ENCODE measurements at regions not wholly inside any gene's neighbourhood (a gene's known extent, or its start where the extent isn't known, plus 50 kb on each side); places are given as distances from the start of the nearest gene placed in this dataset.
A peak's percentile ranks its signal among the peaks of the same experiment; 100 is the strongest.
"Not testable (repeated sequence)": the region's sequence is repeated elsewhere in the genome, so short reads cannot be mapped to it uniquely, and the experiment has no call there.

- intact Hi-C loops (cut with micrococcal nuclease), result not testable (repeated sequence)
These were observed 162.8 kb upstream of the SERTAD2 start for GRCh38 chr2:64816526-64816925.

DNA sequence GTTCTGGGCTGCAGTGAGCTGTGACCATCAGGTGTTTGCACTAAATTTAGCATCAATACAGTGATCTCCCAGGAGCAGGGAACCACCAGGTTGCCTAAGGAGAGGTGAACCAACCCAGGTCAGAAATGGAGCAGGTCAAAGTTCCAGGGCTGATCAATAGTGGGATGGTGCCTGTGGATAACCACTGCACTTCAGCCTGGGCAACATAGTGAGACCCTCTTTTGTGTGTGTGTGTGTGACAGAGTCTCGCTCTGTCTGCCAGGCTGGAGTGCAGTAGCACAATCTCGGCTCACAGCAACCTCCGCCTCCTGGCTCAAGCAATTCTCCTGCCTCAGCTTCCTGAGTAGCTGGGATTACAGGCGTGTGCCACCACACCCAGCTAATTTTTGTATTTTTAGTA is 163.7 kb upstream of the SERTAD2 start:
- CTCF ChIA-PET (ENCODE audit: partially characterized antibody), result interaction anchor here (0.7 kb wide), 1 partner anchor 14 kb away, joined by 3 read pairs; no protein-coding TSS in a partner anchor
- no peak overlapping the region for H3K4me3 Mint-ChIP-seq
- intact Hi-C loops (cut with micrococcal nuclease), result no loop called here
- DNase-seq, result no peak
- Histone ChIP-seq H3K4me1 (ENCODE audit: insufficient read depth, low read length) (peaks cover 23% of the 10 kb centered on the region), H3K27ac (ENCODE audit: low read depth, low read length) (no peak overlapping the region), H3K9me3 (ENCODE audit: control insufficient read depth in 1 of 2, low read length in 2 of 2) (no peaks in the 10 kb centered on the region), H3K4me3 (ENCODE audit: low read length in 2 of 2) (no peak overlapping the region), H3K36me3 (ENCODE audit: insufficient read depth, low read length) (no peaks in the 10 kb centered on the region), H3K27me3 (ENCODE audit: insufficient read depth, low read length) (no peaks in the 10 kb centered on the region)
- no peaks in the 10 kb centered on the region for H3K9me3 Mint-ChIP-seq
- H3K4me1 Mint-ChIP-seq, result peaks cover 16 to 36% (median 21%) of the 10 kb centered on the region in 4 donors
- POLR2A ChIA-PET (ENCODE audit: partially characterized antibody), result interaction anchor here (0.7 to 1.0 kb wide), 2 partner anchors 11 to 66 kb away, joined by 3 to 5 read pairs; no protein-coding TSS in a partner anchor
- peaks cover 0 to 2% of the 10 kb centered on the region in 2 donors for H3K27me3 Mint-ChIP-seq
- no peak overlapping the region for H3K27ac Mint-ChIP-seq
- H3K36me3 Mint-ChIP-seq, result no peaks in the 10 kb centered on the region

More at GRCh38 chr2:64816526-64816925, 162.8 kb upstream of the SERTAD2 start:
- H3K4me1 ChIP-seq (ENCODE audit: insufficient read depth, low read length), result peaks cover 29% of the 10 kb centered on the region
- not testable (repeated sequence) for H3K9me3 ChIP-seq (ENCODE audit: control insufficient read depth in 1 of 2, low read length in 2 of 2); H3K27me3 Mint-ChIP-seq; H3K27me3 ChIP-seq (ENCODE audit: insufficient read depth, low read length); H3K9me3 Mint-ChIP-seq; H3K4me3 ChIP-seq (ENCODE audit: low read length in 2 of 2); DNase-seq; H3K27ac ChIP-seq (ENCODE audit: low read depth, low read length); H3K36me3 ChIP-seq (ENCODE audit: insufficient read depth, low read length); H3K4me3 Mint-ChIP-seq; H3K36me3 Mint-ChIP-seq
- H3K27ac Mint-ChIP-seq, result peak overlapping the region in 1 of 7 donors; percentile 53
- POLR2A ChIA-PET (ENCODE audit: partially characterized antibody), result interaction anchor here (1.0 kb wide), 1 partner anchor 66 kb away, joined by 5 read pairs; no protein-coding TSS in a partner anchor
- CTCF ChIA-PET (ENCODE audit: partially characterized antibody), result interaction anchor here (0.7 kb wide), 1 partner anchor 15 kb away, joined by 3 read pairs; no protein-coding TSS in a partner anchor
- peaks cover 23 to 35% (median 28%) of the 10 kb centered on the region in 4 donors for H3K4me1 Mint-ChIP-seq

- H3K27ac ChIP-seq (ENCODE audit: low read depth, low read length), result no peak overlapping the region
- no peaks in the 10 kb centered on the region for H3K27me3 ChIP-seq (ENCODE audit: insufficient read depth, low read length)
- no peaks in the 10 kb centered on the region for H3K9me3 Mint-ChIP-seq
- intact Hi-C loops (cut with micrococcal nuclease), result no loop called here
- H3K4me3 Mint-ChIP-seq, result peak overlapping the region in 5 of 8 donors; percentile 9 to 59 (median 22)
- peak overlapping the region; percentile 36 to 98 (median 87) for H3K27ac Mint-ChIP-seq
- ChIA-PET CTCF (ENCODE audit: partially characterized antibody) (interaction anchor here (1.2 to 3.7 kb wide), 4 partner anchors 11 to 173 kb away, joined by 3 to 24 read pairs (median 10); no protein-coding TSS in a partner anchor), POLR2A (ENCODE audit: partially characterized antibody) (interaction anchor here (0.7 to 3.1 kb wide), 4 partner anchors 10 to 165 kb away, joined by 4 to 29 read pairs (median 7); partner anchors contain the start of gene SERTAD2)
- no peaks in the 10 kb centered on the region for H3K9me3 ChIP-seq (ENCODE audit: control insufficient read depth in 1 of 2, low read length in 2 of 2)
- H3K4me3 ChIP-seq (ENCODE audit: low read length in 2 of 2), result no peak overlapping the region
- H3K36me3 ChIP-seq (ENCODE audit: insufficient read depth, low read length), result no peaks in the 10 kb centered on the region
- H3K27me3 Mint-ChIP-seq, result peaks cover 0 to 2% of the 10 kb centered on the region in 2 donors
- peaks cover 15 to 34% (median 21%) of the 10 kb centered on the region in 4 donors for H3K4me1 Mint-ChIP-seq
- no peak for DNase-seq
- no peaks in the 10 kb centered on the region for H3K36me3 Mint-ChIP-seq
- peaks cover 23% of the 10 kb centered on the region for H3K4me1 ChIP-seq (ENCODE audit: insufficient read depth, low read length)
These were observed 164.9 kb upstream of the SERTAD2 start for GRCh38 chr2:64818664-64819060.

GRCh38 chr2:64819361-64819760 is 165.6 kb upstream of the SERTAD2 start:
- H3K4me1 Mint-ChIP-seq, result peaks cover 15 to 34% (median 21%) of the 10 kb centered on the region in 4 donors
- H3K4me1 ChIP-seq (ENCODE audit: insufficient read depth, low read length), result peaks cover 23% of the 10 kb centered on the region
- H3K27me3 ChIP-seq (ENCODE audit: insufficient read depth, low read length), result no peaks in the 10 kb centered on the region
- POLR2A ChIA-PET (ENCODE audit: partially characterized antibody), result interaction anchor here (0.6 to 3.1 kb wide), 10 partner anchors 10 to 168 kb away, joined by 3 to 29 read pairs (median 7); partner anchors contain the start of gene SERTAD2
- peak overlapping the region in 7 of 8 donors; percentile 45 to 93 (median 80) for H3K4me3 Mint-ChIP-seq
- peaks cover 0 to 2% of the 10 kb centered on the region in 2 donors for H3K27me3 Mint-ChIP-seq
- no peaks in the 10 kb centered on the region for H3K9me3 ChIP-seq (ENCODE audit: control insufficient read depth in 1 of 2, low read length in 2 of 2)
- no peaks in the 10 kb centered on the region for H3K36me3 Mint-ChIP-seq
- H3K4me3 ChIP-seq (ENCODE audit: low read length in 2 of 2), result no peak overlapping the region
- H3K27ac Mint-ChIP-seq, result peak overlapping the region; percentile 72 to 98 (median 92)
- H3K27ac ChIP-seq (ENCODE audit: low read depth, low read length), result peak overlapping the region; percentile 44
- DNase-seq, result no peak
- intact Hi-C loops (cut with micrococcal nuclease), result no loop called here
- H3K9me3 Mint-ChIP-seq, result no peaks in the 10 kb centered on the region
- CTCF ChIA-PET (ENCODE audit: partially characterized antibody), result interaction anchor here (0.7 to 3.7 kb wide), 6 partner anchors 10 to 174 kb away, joined by 3 to 24 read pairs (median 5); no protein-coding TSS in a partner anchor
- H3K36me3 ChIP-seq (ENCODE audit: insufficient read depth, low read length), result no peaks in the 10 kb centered on the region

DNA sequence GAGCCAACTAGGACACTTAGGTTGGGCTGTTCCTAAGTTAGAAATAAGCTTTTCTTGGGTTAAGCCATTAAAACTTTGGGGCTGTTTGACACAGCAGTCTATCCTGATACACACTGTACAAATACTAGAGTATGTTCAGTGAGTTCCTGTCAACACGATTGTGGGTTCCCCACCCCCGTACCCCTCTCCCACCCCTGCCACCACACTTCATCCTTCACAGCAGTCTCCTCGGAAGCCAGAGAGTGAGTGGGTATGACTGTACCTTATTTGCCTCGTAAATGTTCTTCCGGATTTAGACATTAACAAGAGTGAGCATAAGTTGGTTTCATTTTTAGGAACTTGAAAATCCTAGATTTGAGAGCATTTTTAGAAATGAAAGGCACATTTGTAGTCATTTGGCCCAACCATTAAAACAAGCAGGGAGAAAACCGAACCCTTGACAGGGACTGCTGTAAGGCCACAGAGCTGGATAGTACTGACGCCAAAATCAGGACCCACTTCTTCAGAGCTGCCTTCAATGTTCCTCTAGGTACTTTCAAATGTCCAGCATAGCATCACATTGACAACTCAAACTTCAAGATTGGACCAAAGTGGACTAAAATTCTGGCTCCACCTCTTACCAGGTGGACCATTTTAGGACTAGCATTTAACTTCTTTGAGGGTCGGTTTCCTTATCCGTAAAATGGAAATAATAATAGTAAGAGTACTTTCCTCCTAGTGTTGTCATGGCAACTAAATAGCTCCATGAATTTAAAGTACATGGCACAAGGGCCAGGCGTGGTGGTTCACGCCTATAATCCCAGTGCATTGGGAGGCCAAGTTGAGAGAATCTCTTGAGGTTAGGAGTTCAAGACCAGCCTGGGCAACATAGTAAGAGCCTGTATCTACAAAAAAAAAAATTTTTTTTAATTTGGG is 166.3 kb upstream of the SERTAD2 start:
- peak overlapping the region; percentile 66 to 93 (median 80) for H3K4me3 Mint-ChIP-seq
- no peaks in the 10 kb centered on the region for H3K9me3 Mint-ChIP-seq

GRCh38 chr2:64820901-64821300 is 167.2 kb upstream of the SERTAD2 start:
- POLR2A ChIA-PET (ENCODE audit: partially characterized antibody), result interaction anchor here (0.6 to 3.1 kb wide), 6 partner anchors 10 to 202 kb away, joined by 3 to 29 read pairs (median 10); partner anchors contain the start of gene SERTAD2
- peak overlapping the region in 5 of 7 donors; percentile 42 to 89 (median 69) for H3K27ac Mint-ChIP-seq
- H3K4me1 Mint-ChIP-seq, result peaks cover 15 to 34% (median 21%) of the 10 kb centered on the region in 4 donors
- H3K9me3 ChIP-seq (ENCODE audit: control insufficient read depth in 1 of 2, low read length in 2 of 2), result no peaks in the 10 kb centered on the region
- CTCF ChIA-PET (ENCODE audit: partially characterized antibody), result interaction anchor here (0.8 to 3.7 kb wide), 10 partner anchors 8 to 764 kb away, joined by 3 to 24 read pairs (median 5); partner anchors contain the start of genes AFTPH and SERTAD2
- H3K27me3 ChIP-seq (ENCODE audit: insufficient read depth, low read length), result no peaks in the 10 kb centered on the region
- peaks cover 23% of the 10 kb centered on the region for H3K4me1 ChIP-seq (ENCODE audit: insufficient read depth, low read length)
- H3K27me3 Mint-ChIP-seq, result no peaks in the 10 kb centered on the region
- no peaks in the 10 kb centered on the region for H3K9me3 Mint-ChIP-seq
- no peak overlapping the region for H3K4me3 Mint-ChIP-seq
- intact Hi-C loops (cut with micrococcal nuclease), result loop anchor here (1.0 kb wide), 1 partner anchor 10 kb away; no protein-coding TSS in a partner anchor
- no peaks in the 10 kb centered on the region for H3K36me3 Mint-ChIP-seq
- no peak for DNase-seq
- H3K4me3 ChIP-seq (ENCODE audit: low read length in 2 of 2), result no peak overlapping the region
- H3K36me3 ChIP-seq (ENCODE audit: insufficient read depth, low read length), result no peaks in the 10 kb centered on the region
- H3K27ac ChIP-seq (ENCODE audit: low read depth, low read length), result no peak overlapping the region

More for the DNA sequence above, 166.3 kb upstream of the SERTAD2 start:
- Histone ChIP-seq H3K4me1 (ENCODE audit: insufficient read depth, low read length) (peaks cover 23% of the 10 kb centered on the region), H3K4me3 (ENCODE audit: low read length in 2 of 2) (peak overlapping the region in 1 of 2 donors; percentile 29), H3K36me3 (ENCODE audit: insufficient read depth, low read length) (no peaks in the 10 kb centered on the region), H3K27ac (ENCODE audit: low read depth, low read length) (peak overlapping the region; percentile 44), H3K27me3 (ENCODE audit: insufficient read depth, low read length) (no peaks in the 10 kb centered on the region), H3K9me3 (ENCODE audit: control insufficient read depth in 1 of 2, low read length in 2 of 2) (no peaks in the 10 kb centered on the region)
- ChIA-PET CTCF (ENCODE audit: partially characterized antibody) (interaction anchor here (0.7 to 3.7 kb wide), 14 partner anchors 9 to 763 kb away, joined by 3 to 24 read pairs (median 3); partner anchors contain the start of genes AFTPH and SERTAD2), POLR2A (ENCODE audit: partially characterized antibody) (interaction anchor here (0.6 to 3.1 kb wide), 11 partner anchors 10 to 168 kb away, joined by 3 to 29 read pairs (median 5); partner anchors contain the start of gene SERTAD2)
- H3K27ac Mint-ChIP-seq, result peak overlapping the region; percentile 72 to 98 (median 92)
- peak; percentile 52 to 67 (median 64) for DNase-seq
- no peaks in the 10 kb centered on the region for H3K36me3 Mint-ChIP-seq
- peaks cover 0 to 2% of the 10 kb centered on the region in 2 donors for H3K27me3 Mint-ChIP-seq
- peaks cover 15 to 34% (median 21%) of the 10 kb centered on the region in 4 donors for H3K4me1 Mint-ChIP-seq
- intact Hi-C loops (cut with micrococcal nuclease), result loop anchor here (1.0 kb wide), 1 partner anchor 11 kb away; no protein-coding TSS in a partner anchor
